ENCODE measurements at regions not wholly inside any gene's neighbourhood (a gene's known extent, or its start where the extent isn't known, plus 50 kb on each side); places are given as distances from the start of the nearest gene placed in this dataset.

DNA sequence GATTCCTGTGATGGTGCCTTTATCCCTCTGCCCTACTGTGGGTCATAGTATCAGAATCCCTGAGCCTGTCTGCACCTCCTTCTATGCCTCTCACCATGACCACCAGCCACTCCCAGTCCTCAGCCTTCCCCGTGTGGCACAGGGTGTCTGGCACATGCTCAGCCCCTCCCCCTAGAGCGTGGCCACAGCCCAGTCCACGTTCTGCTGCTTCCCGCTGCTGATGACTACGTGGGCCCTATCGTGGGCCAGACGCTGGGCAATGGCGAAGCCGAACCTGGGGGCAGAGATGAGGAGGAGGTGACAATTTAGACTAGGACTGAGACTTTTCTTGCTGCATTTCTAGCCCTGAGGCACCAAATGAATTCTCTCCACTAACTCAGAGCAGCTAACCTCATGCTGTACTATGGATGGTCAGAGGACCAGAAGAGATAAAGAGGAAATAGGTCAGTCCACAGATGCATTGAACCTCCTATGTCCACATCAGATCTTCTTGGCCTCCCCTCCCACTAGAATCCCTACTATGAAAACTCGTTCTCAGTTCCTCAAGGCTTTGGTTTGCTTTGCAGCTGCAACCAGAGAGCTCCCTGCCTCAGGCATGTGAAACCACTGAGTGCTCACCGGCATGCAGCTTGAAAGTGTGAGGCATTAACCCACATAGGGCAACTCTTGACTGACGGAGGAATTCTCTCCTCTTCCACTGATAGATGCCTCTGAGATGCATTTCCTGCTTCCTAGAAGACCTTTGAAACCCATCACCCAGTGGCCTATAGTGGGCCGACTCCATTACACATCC is 126.3 kb upstream of the DHRS4 start:
- DNase-seq (ENCODE audit: extremely low read depth, insufficient read length) = no peak
- TF ChIP-seq, protein P1, sequence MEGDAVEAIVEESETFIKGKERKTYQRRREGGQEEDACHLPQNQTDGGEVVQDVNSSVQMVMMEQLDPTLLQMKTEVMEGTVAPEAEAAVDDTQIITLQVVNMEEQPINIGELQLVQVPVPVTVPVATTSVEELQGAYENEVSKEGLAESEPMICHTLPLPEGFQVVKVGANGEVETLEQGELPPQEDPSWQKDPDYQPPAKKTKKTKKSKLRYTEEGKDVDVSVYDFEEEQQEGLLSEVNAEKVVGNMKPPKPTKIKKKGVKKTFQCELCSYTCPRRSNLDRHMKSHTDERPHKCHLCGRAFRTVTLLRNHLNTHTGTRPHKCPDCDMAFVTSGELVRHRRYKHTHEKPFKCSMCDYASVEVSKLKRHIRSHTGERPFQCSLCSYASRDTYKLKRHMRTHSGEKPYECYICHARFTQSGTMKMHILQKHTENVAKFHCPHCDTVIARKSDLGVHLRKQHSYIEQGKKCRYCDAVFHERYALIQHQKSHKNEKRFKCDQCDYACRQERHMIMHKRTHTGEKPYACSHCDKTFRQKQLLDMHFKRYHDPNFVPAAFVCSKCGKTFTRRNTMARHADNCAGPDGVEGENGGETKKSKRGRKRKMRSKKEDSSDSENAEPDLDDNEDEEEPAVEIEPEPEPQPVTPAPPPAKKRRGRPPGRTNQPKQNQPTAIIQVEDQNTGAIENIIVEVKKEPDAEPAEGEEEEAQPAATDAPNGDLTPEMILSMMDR (IDR thresholded peaks at IDR 0.05; ENCODE audit: insufficient read depth, low read length, poor library complexity, severe bottlenecking) = no peak
- Histone ChIP-seq H3K36me3 (ENCODE audit: control insufficient read depth, insufficient read depth, low read length) (no peaks in the 10 kb centered on the region), H3K27me3 (replicated peaks; ENCODE audit: control insufficient read depth, insufficient read depth, low read length) (no peaks in the 10 kb centered on the region; the same call in 1 of the 2 replicates), H3K4me3 (replicated peaks; ENCODE audit: low read depth, low read length) (no peak overlapping the region)

DNA sequence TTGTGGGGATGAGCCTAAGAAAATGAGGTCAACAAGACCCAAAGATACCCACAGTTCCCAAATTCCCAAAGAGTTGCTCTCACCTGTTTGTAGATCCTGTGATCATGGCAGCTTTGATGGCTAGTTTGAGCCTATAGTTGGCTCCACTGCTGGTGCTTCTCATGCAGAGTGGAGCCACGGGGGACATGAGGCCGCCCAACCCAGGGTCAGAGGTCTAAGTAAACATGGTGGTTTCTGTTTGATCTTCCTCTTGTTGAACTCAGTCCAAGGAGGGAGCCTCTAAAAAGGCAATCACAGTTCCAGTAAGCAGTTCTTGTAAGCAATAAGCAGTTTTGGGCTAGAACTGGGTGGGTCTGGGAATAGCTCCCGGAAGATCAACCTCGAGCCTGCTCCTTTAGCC is 125.6 kb upstream of the DHRS4 start:
- Histone ChIP-seq H3K27me3 (replicated peaks; ENCODE audit: control insufficient read depth, insufficient read depth, low read length) (no peaks in the 10 kb centered on the region; the same call in 1 of the 2 replicates), H3K36me3 (ENCODE audit: control insufficient read depth, insufficient read depth, low read length) (no peaks in the 10 kb centered on the region), H3K4me3 (replicated peaks; ENCODE audit: low read depth, low read length) (no peak overlapping the region)
- TF ChIP-seq, protein P1 (IDR thresholded peaks at IDR 0.05; ENCODE audit: insufficient read depth, low read length, poor library complexity, severe bottlenecking) = no peak
- DNase-seq (ENCODE audit: extremely low read depth, insufficient read length) = no peak

DNA sequence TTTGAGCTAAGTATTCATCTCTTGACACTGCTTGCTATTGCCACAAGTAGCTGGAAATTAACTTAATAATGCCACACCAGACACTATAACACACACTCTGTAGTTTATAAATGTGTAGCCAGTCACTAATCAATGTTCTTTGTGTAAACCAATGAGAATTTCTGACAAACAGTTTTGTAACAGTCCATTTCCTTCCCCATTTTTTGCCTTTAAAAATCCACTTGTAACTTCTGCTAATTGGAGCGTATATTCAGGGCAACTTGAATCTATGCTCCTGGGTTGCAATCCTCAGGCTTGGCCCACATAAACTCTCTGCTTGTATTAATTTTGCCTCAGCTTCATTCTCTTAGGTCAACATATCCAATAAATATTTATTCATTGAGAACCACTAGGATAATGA is 125.0 kb upstream of the DHRS4 start:
- Histone ChIP-seq H3K4me3 (replicated peaks; ENCODE audit: low read depth, low read length) (no peak overlapping the region), H3K27me3 (replicated peaks; ENCODE audit: control insufficient read depth, insufficient read depth, low read length) (no peaks in the 10 kb centered on the region; the same call in 1 of the 2 replicates), H3K36me3 (ENCODE audit: control insufficient read depth, insufficient read depth, low read length) (no peaks in the 10 kb centered on the region)
- no peak for DNase-seq (ENCODE audit: extremely low read depth, insufficient read length)
- TF ChIP-seq, protein P1 (IDR thresholded peaks at IDR 0.05; ENCODE audit: insufficient read depth, low read length, poor library complexity, severe bottlenecking) = no peak

DNA sequence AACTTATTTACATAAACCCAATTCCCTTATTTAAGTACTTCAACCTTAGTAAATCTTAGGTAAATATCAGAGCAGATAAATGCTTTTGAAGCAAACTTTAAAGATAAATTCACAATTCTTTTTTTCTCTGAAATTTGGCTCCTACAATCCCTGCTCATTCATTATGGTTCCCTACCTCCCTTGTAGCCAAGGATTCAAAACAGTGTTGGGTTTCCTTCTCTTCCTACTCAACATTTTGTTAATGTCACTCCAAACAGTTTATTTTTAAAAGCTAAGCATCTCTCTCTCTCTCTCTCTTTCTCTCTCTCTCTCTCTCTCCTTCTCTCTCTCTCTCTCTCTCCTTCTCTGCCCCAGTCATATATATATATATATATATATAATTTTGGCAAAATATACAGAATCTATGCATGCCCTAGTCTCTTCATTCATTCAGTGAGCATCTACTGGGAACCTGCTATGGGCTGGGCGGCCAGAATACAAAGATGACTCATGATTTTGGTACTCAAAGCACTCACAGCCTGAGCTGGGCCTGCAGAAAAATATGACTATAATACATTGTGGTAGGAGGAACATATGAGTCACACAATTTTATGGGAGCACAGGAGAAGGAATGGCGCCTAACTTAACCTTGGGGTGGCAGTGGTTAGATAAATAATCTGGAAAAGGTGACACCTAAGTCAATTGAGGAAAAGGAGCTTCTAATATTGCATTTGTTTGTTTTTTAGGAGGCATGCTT is 123.7 kb upstream of the DHRS4 start:
- DNase-seq (ENCODE audit: extremely low read depth, insufficient read length) = no peak
- TF ChIP-seq, protein P1 (IDR thresholded peaks at IDR 0.05; ENCODE audit: insufficient read depth, low read length, poor library complexity, severe bottlenecking) = no peak
- no peaks in the 10 kb centered on the region for H3K36me3 ChIP-seq (ENCODE audit: control insufficient read depth, insufficient read depth, low read length)
- no peak overlapping the region for H3K4me3 ChIP-seq (replicated peaks; ENCODE audit: low read depth, low read length)
- no peaks in the 10 kb centered on the region; the same call in 1 of the 2 replicates for H3K27me3 ChIP-seq (replicated peaks; ENCODE audit: control insufficient read depth, insufficient read depth, low read length)

DNA sequence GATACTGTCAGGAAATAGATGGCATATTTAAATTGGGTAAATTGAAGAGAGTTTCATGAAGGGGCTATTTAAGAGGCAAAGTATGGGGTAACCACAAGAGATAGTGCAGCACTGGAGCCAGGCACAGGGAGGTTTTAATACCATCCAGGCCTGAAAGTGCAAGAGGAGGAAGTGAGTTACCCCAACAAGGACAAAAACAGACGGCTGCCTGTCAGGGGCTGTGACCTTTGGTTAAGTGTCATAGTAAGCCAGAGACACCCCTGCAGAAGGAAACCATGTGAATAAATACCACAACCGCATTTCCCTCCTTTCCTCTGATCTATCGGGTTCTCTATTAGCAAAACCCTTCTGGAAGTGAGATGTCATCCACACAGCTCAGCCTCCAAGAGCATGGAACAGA is 122.0 kb upstream of the DHRS4 start:
- TF ChIP-seq, protein P1 (IDR thresholded peaks at IDR 0.05; ENCODE audit: insufficient read depth, low read length, poor library complexity, severe bottlenecking) = no peak
- Histone ChIP-seq H3K36me3 (ENCODE audit: control insufficient read depth, insufficient read depth, low read length) (no peaks in the 10 kb centered on the region), H3K27me3 (replicated peaks; ENCODE audit: control insufficient read depth, insufficient read depth, low read length) (no peaks in the 10 kb centered on the region), H3K4me3 (replicated peaks; ENCODE audit: low read depth, low read length) (no peak overlapping the region)
- DNase-seq (ENCODE audit: extremely low read depth, insufficient read length) = no peak
